NCI-H128 (cell line): ENCODE measurements at regions not wholly inside any gene's neighbourhood (a gene's known extent, or its start where the extent isn't known, plus 50 kb on each side); places are given as distances from the start of the nearest gene placed in this dataset.

Experiments used
- DNase-seq: peaks from one replicate; lab custom pipeline; 2025; ENCODE audit not compliant: unreplicated experiment; lab: John Stamatoyannopoulos, UW

- no peak for DNase-seq
Observed at GRCh38 chr3:110773413-110773954, 298.1 kb upstream of the NECTIN3 start.

- DNase-seq, result no peak
Observed at GRCh38 chr3:110774496-110775265, 296.9 kb upstream of the NECTIN3 start.

- DNase-seq, result no peak
Observed at GRCh38 chr3:110779581-110779980, 292.0 kb upstream of the NECTIN3 start.

- DNase-seq, result no peak
Observed at GRCh38 chr3:110783541-110783940, 288.1 kb upstream of the NECTIN3 start.

GRCh38 chr3:110788794-110789193, 282.8 kb upstream of the NECTIN3 start:
- no peak for DNase-seq

- DNase-seq, result no peak
Observed at GRCh38 chr3:110789315-110789714, 282.3 kb upstream of the NECTIN3 start.

GRCh38 chr3:110790631-110791030, 281.0 kb upstream of the NECTIN3 start:
- no peak for DNase-seq

GRCh38 chr3:110791995-110792686, 279.5 kb upstream of the NECTIN3 start:
- no peak for DNase-seq

- DNase-seq, result no peak
Observed at GRCh38 chr3:110793611-110794010, 278.0 kb upstream of the NECTIN3 start.

- DNase-seq, result no peak
Observed at GRCh38 chr3:110795163-110795562, 276.5 kb upstream of the NECTIN3 start.

- no peak for DNase-seq
Observed at GRCh38 chr3:110799271-110799670, 272.3 kb upstream of the NECTIN3 start.

GRCh38 chr3:110804856-110805255, 266.8 kb upstream of the NECTIN3 start:
- DNase-seq, result no peak

- no peak for DNase-seq
Observed at GRCh38 chr3:110806924-110807323, 264.7 kb upstream of the NECTIN3 start.

GRCh38 chr3:110808630-110809029, 263.0 kb upstream of the NECTIN3 start:
- DNase-seq, result no peak

- DNase-seq, result no peak
Observed at GRCh38 chr3:110810356-110810755, 261.3 kb upstream of the NECTIN3 start.

- no peak for DNase-seq
Observed at GRCh38 chr3:110811050-110811449, 260.6 kb upstream of the NECTIN3 start.

- no peak for DNase-seq
Observed at GRCh38 chr3:110813541-110813940, 258.1 kb upstream of the NECTIN3 start.

GRCh38 chr3:110814170-110815007, 257.2 kb upstream of the NECTIN3 start:
- no peak for DNase-seq

GRCh38 chr3:110815008-110815583, 256.5 kb upstream of the NECTIN3 start:
- DNase-seq, result no peak

GRCh38 chr3:110816008-110816407, 255.6 kb upstream of the NECTIN3 start:
- no peak for DNase-seq

- no peak for DNase-seq
Observed at GRCh38 chr3:110821586-110821985, 250.0 kb upstream of the NECTIN3 start.
